NCI-H510A treated with DMSO at 0.1 percent for 48 hours (cell line): ENCODE measurements at regions not wholly inside any gene's neighbourhood (a gene's known extent, or its start where the extent isn't known, plus 50 kb on each side); places are given as distances from the start of the nearest gene placed in this dataset.
"Not testable (repeated sequence)": the region's sequence is repeated elsewhere in the genome, so short reads cannot be mapped to it uniquely, and the experiment has no call there.

Experiments
- DNase-seq: peaks from one replicate; lab custom pipeline; 2025; lab: John Stamatoyannopoulos, UW

DNA sequence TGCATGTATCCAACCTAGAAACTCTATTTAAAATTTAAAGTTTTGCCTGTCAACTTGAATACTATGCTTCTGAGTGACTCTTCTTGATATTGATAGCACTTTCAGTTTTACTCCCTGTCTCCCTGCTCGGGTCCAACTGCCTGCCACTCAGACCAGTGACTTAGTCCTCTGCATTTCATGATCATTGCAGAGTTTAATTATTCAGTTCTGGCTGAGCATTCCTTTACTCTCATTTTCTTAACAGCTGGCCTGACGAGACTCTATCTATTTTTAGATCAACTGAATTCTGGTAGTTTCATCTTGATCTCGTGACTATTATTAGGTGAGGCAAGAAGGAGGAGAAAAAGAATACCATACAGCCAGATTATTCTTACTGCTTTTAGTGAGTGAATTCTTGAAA is 617.4 kb downstream of the SI start:
- no peak for DNase-seq

DNA sequence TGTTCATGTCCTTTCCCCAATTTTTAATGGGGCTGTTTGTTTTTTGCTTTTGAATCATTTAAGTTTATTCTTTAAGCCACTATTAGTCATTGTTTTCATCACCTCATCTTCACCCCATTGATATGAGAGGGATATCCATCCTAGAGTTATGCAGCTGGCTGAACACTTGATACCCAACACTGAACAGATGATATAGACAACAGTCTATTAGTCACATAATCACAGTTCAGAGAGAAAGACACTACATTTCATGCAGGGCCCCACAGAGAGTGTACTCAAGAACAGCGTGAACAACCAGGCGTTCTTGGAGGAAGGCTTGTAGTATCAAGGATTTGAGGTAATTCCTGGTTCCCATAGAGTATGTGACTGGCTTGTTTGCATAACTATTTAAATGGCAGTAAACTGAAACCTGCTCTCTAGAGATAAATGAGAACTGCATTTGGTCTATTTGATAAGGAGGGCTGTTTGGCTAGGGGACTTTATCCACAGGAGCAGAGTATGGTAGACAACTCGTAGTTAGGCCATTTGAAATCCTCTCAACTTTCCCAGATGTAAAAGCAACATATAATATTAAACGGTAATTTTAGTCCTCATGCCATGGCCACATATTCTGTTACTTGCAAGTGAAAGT is 618.7 kb downstream of the SI start:
- DNase-seq: peak; percentile 48

DNA sequence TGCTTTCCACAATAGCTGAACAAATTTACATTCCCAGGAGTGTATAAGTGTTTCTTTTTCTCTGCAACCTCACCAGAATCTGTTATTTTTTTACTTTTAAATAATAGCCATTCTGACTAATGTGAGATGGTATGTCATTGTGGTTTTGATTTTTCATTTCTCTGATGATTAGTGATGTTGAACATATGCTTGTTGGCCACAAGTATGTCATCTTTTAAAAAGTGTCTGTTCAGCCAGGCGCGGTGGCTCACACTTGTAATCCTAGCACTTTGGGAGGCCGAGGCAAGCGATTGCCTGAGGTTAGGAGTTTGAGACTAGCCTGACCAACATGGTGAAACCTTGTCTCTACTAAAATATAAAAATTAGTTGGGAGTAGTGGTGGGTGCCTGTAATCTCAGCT is 619.3 kb downstream of the SI start:
- no peak for DNase-seq

DNA sequence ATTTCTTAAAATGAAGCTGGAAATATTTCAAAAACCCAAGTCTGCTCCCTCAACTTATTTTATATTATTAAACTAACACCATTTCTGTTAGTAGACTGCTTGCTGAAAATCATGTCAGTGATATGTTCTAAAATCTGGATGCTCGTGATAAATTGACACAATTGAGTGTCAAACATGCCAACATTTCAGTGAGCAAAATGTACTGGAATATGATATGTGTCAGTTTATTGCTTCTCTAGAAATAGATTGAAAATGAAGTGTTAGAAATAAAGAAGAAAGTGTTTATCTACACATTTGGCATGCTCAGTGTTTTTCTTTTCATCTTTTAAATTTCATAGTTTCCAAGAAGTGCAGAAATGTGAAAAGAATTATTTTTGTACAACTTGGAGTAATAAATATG is 624.6 kb downstream of the SI start:
- DNase-seq: no peak

DNA sequence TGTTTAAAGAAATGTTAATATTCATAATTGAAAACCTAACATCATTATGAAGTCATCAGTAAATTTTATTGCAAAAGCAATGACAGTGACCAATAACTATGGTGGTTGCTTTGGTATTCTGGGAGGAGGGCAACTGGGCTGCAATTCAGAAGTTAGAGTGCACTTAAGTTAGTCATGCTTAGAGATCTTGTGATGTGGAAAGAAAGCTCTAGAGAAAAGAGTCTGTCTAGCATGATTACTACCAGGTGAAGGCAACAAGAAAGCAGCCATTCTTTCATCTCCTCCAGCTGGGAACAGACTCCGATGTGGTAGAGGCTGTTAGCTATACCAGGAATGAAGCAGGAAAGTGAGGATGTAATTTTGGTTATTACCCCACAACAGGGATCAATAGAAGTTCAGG is 625.6 kb downstream of the SI start:
- DNase-seq: no peak

DNA sequence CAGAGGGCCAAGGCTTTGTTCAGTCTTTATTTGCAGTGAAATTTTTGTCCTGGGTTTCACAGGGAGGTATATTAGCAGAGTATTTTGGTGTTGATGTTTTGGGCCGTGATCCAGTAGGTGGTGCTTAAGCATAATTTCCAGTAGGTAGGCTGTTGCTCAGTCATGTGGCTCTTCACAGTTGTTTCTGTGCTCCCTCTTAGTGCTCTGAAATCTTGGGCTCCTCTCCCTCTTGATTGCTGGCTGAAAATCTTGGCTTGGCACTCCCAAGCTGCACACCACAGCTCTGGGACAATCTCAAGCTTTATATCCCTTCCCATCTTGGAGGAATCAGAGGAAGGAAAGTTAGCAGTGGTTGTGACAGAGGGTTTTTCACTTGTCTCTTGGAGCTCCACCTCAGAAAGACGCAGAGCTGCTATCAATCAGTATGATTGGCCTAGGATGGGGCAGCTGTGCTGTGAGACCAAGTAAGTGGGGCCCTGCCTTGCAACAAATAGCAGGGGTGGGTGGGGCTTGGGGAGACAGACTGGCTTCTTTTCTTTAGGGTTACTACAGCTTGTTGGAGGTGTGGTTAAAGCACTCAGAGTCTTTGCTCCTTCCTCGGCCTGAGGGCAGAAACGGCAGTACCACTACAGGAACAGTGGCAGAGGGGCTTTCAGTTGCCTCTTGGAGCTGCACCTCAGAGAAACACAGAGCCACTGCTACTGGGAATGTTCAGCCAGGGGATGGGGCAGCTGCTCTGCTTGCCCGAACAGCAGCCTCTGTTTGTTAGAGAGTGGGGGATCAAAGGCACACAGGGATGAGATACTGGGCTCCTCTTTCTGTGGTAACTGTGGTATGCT is 627.0 kb downstream of the SI start:
- no peak for DNase-seq

DNA sequence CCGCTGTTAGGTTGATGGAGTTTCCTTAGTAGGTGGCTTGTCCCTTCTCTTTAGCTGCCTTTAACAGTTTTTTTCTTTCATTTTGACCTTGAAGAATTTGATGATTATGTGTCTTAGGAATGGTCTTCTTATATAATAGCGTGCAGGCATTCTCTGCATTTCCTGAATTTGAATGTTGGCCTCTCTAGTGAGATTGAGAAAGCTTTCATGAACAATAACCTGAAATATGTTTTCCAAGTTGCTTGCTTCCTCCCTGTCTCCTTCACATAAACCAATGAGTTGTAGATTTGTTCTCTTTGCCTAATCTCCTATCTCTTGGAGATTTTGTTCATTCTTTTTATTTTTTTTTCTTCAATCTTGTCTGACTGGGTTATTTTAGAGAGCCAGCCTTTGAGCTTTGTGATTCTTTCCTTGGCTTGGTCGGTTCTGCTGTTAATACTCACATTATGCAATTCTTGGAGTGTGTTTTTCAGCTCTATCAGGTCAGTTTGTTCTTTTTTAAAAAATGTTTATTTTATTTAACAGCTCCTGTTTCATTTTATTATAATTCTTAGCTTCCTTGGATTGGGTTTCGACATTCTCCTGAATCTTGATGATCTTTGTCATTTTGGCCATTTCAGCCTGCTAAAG is 627.9 kb downstream of the SI start:
- no peak for DNase-seq

DNA sequence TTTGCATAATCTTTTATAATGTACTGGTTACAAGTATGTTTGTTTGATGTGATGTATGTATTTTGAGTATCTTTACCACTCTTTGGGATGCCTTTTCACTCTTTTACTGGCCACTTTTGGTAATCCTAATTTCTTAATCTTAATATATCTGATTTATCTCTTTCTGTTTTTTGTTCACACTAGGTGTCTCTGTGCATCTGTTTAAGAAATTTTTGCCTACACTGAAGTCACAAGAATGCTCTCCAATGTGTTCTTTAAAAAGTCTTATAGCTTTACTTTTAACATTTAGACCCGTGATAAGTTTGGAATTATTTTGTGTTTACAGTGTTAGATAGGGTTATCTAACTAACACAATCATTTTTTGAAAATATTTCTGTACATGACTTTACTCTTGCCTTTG is 659.1 kb downstream of the SI start:
- DNase-seq: peak; percentile 52

DNA sequence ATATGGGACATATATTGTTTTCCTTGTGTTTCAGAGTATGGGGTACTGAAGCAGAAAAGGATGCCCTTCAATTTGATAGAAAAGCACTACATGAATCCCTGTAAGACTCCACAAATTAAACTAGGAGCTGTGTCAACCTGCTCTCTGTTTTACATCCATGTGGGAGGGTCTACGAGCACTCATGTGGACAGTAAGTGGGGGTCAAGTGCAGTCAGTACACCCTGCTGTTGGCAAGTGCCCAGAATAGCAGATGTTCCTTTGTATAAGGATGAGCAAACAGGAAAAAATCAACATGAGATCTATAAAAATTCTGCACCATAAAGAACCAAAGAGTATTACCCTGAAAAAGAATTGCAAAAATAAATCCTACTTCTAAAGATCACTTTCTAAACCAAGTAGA is 659.9 kb downstream of the SI start:
- peak; percentile 98 for DNase-seq

DNA sequence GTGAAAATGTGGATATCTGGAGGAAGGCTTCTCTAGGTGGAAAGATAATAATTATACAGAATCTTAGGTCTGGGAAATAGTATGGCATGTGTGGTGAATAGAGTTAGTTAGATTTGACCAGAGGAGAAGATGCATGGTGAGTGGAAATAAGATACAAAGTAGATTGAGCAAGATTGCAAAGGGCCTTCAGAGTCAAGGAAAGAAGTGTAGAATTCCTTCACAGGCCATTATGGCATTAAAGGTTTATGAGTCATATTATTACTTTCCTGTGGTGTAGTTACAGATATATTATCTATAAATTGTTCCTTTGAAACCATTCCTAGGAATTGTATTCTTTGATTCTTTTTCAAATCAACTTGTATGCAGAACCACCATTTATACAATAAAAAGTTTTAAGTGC is 660.3 kb downstream of the SI start:
- DNase-seq: peak; percentile 82

DNA sequence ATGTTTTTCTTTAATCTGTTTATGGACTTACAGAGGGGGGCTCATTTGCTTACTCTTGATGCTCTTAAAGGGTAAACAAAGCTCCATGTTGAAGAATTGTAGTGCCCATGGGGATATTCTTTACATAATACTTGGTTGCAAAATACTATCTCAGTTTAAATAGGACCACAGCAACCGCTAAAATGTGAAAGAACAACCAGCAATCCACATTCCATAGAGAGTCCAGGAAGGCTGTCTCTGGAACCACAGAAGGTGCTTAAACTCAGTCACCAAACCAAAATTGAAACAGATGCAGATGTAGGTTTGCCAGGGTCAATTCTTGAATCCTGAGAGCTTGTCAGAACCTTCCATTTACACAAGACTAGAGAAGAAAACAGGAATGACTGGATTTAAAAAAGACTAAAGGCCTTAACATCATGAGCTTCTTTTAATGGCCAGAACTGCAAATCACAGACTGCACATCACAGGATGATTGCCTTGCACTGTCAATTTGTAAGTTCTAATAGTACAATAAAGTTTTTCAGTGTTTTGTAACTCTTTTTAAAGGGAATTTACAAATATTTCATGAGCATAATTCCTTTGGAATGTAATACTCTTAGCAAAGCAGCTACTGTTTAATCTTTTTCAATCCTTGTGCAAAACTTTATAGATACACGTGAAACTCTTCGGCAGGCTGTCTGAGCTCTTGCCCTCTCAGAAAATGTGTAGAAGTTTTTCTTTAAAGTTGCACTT is 661.6 kb downstream of the SI start:
- DNase-seq: peak; percentile 22

DNA sequence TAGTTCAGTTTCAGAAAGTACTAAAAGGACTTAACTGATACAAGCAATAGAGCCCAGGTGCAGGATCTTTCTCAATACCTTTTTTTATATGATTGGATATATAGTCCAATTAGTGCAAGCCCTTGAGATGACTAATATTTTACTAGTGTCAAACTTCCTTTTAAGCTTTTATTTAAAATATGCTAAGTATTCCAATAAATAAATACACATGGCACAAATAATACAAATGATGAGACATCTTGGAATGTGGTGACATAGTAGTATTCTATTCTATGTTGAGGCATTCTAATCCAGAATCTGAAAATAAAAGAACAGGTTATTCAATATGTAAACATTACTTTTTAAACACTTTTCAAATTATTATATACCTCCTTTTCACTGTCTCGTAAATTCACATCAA is 670.0 kb downstream of the SI start:
- DNase-seq: no peak

DNA sequence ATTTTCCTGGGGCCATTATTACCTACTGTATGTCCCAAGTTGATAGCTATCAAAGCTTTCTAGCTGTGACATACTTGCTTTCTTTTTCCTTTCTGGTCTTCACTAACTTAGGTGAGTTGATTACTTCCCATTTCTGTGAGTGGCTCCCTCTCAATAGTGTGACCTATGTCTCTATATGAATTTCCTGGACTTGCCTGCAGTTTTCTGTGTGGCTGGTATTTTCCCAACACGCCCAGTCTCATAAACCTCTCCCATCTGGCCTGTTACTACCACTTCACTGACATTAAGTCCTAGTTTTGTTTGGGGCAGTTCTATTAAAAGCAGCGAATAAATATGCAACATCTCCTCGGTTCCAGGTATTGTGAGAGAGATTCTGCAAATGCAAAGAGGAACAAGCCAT is 671.2 kb downstream of the SI start:
- DNase-seq: no peak

DNA sequence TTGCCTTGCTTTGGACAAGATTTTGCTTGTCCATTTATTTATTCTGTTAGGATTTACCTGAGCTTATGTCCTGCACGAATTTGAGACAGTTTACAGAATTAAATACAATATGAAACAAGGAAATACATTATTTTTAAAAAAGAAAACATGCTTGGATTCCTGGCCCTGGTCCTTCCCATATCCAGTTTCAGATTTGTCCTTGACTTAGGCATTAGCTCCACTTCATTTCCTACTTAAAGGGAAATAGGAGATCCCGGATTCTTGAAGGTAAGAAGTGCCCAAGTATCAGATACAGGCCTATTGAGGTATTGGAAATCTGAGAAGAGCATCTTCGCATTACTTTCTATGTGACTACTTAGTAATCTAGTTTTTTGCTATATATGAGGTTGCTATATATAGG is 672.0 kb downstream of the SI start:
- DNase-seq: no peak

DNA sequence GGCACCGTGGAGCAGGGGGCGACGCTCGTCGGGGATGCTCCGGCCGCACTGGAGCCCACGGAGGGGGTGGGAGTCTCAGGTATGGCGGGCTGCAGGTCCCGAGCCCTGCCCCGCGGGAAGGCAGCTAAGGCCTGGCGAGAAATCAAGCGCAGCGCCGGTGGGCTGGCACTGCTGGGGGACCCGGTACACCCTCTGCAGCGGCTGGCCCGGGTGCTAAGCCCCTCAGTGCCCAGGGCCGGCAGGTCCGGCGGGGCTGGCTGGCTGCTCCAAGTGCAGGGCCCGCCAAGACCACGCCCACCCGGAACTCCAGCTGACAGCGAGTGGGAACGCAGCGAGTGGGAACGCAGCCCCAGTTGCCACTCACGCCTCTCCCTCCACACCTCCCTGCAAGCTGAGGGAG is 676.4 kb downstream of the SI start:
- no peak for DNase-seq

DNA sequence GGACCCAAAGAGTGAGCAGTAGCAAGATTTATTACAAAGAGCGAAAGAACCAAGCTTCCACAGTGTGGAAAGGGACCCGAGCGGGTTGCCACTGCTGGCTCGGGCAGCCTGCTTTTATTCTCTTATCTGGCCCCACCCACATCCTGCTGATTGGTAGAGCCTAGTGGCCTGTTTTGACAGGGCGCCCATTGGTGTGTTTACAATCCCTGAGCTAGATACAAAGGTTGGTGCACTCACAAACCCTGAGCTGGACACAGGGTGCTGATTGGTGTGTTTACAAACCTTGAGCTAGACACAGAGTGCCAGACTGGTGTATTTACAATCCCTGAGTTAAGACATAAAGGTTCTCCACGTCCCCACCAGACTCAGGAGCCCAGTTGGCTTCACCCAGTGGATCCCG is 676.9 kb downstream of the SI start:
- not testable (repeated sequence) for DNase-seq

DNA sequence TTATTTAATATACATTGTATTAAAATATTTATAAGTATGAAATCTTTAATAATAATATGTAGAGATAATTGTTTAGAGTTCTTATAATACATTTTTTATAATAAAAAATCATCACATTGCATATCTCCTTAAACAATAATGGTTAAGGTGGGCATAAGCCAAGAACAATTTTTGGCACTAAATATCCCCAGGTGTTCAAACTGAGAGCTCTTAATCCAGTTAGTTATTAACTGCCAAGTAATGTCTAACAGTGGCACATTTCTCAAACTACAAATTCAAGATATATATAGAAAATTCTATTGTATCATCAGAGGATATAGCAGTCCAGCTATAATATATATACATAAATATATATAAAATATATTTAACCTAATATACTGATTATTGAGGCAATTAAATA is 680.8 kb downstream of the SI start:
- no peak for DNase-seq

DNA sequence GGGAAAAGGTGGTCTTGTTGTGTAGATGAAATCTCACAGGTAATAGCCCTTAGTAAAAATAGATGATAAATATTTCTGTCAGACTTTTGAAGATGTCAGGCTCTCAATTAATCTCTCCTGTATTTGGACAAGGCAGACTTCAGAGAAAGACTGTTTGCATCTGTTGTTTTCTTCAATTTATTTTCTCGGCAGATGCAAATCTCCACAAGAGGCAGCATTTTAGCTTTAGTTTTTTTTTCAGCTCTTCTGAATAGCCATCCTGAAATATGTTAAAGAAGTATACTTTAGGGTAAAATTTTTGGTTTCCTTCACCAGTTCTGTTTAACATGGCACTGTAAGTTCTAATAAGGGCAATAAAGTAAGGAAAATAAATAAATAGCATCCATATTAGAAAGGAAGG is 685.1 kb downstream of the SI start:
- no peak for DNase-seq

DNA sequence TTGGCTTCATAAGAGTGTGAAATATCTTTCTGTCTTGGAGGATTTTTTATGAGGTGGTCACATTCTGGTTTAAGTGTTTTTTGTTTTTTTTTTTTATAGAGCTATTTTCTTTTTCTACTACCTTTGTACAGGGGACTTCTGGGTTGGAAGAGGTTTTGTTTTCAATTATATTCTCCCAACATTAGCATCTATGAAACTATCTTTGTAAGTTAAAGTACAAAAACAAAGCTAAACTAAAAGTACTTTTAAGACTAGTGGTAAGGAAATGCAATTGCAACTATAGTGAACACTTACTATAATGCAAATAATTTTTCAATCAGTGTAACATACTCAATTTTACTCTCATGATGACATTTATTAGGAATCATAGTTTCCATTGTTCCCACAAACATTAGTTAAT is 688.2 kb downstream of the SI start:
- DNase-seq: no peak

DNA sequence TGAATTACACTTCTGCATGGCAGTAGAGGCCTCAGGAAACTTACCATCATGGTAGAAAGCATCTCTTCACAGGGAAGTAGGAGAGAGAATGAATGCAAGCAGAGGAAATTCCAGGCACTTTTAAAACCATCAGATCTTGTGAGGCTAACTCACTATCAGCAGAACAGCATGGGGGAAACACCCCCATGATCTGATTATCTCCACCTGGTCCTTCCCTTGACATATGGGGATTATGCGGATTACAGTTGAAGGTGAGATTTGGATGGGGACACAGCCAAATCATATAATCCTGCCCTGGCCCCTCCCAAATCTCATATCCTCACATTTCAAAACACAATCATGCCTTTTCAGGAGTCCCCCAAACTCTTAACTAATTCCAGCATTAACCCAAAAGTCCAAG is 691.1 kb downstream of the SI start:
- DNase-seq: no peak

DNA sequence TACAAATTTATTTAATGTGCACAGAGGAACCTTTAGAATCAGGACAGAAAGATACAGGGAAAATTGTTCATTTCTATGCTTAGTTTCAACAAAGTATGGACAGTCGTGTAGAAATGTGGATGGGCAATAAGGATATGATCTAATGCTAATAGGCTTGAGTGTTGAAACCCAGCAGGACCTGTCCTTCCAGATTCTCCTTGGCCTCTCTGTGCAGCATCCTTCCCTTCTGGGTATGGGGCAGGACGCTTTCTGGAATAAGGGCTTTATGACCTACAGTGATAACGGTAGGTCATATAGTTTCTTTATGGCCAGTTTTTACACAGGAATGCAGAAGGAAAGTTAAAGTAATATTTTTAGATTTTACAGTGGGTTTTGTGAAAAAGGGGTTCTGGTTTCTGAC is 698.1 kb downstream of the SI start:
- DNase-seq: no peak

DNA sequence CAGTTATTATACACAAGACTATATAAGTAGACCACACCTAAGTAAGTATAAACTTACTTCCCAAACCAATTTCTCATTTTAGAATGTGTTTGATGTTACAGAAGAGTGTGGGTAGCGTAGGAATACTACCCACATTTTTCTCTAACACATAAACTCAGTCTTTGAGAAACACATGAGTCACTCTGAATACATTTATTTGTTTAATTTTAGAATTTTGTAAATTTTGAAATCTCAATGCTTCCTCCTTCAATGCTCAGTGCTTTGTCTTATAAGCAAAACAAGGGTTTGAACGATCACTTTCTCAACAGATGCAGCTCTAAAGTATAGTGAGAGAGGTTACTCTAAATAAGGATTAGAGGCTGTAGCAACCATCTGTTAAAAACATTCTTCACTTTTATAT is 700.8 kb downstream of the SI start:
- DNase-seq: no peak

DNA sequence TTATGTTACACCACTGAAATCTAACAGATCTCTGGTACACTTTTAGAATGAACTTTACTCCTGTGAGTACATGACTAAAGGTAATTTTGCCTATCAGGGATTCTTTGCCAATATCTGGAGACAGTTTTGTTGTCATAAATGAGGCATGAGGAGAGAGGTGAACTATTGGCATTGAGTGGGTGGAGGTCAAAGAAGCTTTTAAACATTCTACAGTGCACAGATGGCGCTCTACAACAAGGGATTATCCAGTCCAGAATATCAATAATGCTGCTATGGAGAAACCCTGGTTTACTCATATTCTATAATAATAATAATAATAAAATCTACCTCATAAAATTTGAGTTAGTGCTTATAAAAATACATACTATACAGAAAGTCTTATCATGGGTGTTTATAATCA is 702.3 kb downstream of the SI start:
- no peak for DNase-seq
